ENCODE measurements at regions not wholly inside any gene's neighbourhood (a gene's known extent, or its start where the extent isn't known, plus 50 kb on each side); places are given as distances from the start of the nearest gene placed in this dataset.

DNA sequence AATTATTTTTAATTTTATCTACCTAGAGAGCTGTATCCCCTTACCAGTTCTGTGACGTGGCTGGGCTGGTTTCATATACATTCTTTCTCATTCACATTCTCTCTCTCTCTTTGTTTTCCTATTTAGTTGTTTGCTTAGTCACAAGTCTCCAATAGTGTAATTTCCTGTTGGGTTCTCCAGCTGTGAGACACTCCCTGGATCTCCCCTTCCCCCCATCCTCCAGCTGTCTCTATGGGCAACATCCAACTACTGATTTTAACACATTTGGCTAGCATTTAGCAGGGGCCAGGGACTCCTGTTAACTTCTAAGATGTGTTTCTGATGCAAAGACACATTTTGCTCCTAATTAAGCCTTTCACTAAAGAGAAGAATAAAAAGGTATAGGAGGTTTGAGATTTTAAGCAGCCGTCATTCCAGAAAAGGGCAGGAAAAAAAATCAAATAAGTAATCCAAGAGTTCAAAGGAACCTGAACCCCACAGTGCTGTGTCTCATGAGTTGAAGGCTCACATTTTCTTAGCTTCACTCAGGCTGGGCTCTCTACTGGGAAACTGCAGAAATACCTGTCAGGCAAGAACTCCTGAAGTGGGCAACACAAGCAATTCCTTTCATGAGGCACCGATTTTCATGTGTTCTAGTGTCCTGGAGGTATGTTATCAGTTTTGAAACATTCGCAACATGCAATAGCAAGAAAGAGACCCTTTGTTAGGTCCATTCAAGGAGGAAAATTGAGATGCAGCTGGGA is 198.7 kb upstream of the C9orf72 start:
- Histone ChIP-seq H3K27me3 (replicated peaks; ENCODE audit: control insufficient read depth, insufficient read depth, low read length) (no peaks in the 10 kb centered on the region), H3K4me3 (ENCODE audit: low read depth, low read length) (no peak overlapping the region), H3K36me3 (ENCODE audit: control insufficient read depth, insufficient read depth, low read length) (no peaks in the 10 kb centered on the region), H3K4me1 (no peaks in the 10 kb centered on the region), H3K9me3 (no peaks in the 10 kb centered on the region)
- DNase-seq: no peak
- intact Hi-C loops (cut with micrococcal nuclease; ENCODE audit: unreplicated experiment): no loop called here
- Mint-ChIP-seq H3K27me3 (ENCODE audit: insufficient read depth, unreplicated experiment) (peaks cover 4% of the 10 kb centered on the region), H3K4me1 (ENCODE audit: low read depth, unreplicated experiment) (no peaks in the 10 kb centered on the region), H3K9me3 (ENCODE audit: unreplicated experiment) (no peaks in the 10 kb centered on the region), H3K36me3 (ENCODE audit: insufficient read depth, unreplicated experiment) (no peaks in the 10 kb centered on the region), H3K27ac (ENCODE audit: unreplicated experiment) (no peak overlapping the region), H3K4me3 (ENCODE audit: unreplicated experiment) (no peak overlapping the region)
- POLR2A ChIA-PET: no interaction called here
- TF ChIP-seq CTCF (IDR thresholded peaks at IDR 0.05; ENCODE audit: insufficient read depth in 1 of 2, low read depth in 1 of 2, low read length in 1 of 2, severe bottlenecking in 1 of 2, unreplicated experiment in 1 of 2): no peak
- BruUV-seq (replicated peaks): no TSS peak
- CTCF ChIA-PET: no interaction called here

- no peak for TF ChIP-seq CTCF (IDR thresholded peaks at IDR 0.05; ENCODE audit: insufficient read depth in 1 of 2, low read depth in 1 of 2, low read length in 1 of 2, severe bottlenecking in 1 of 2, unreplicated experiment in 1 of 2)
- Mint-ChIP-seq H3K4me1 (ENCODE audit: low read depth, unreplicated experiment) (no peaks in the 10 kb centered on the region), H3K36me3 (ENCODE audit: insufficient read depth, unreplicated experiment) (no peaks in the 10 kb centered on the region), H3K27me3 (ENCODE audit: insufficient read depth, unreplicated experiment) (peaks cover 4% of the 10 kb centered on the region), H3K9me3 (ENCODE audit: unreplicated experiment) (no peaks in the 10 kb centered on the region), H3K4me3 (ENCODE audit: unreplicated experiment) (no peak overlapping the region), H3K27ac (ENCODE audit: unreplicated experiment) (no peak overlapping the region)
- no TSS peak for BruUV-seq (replicated peaks)
- POLR2A ChIA-PET: no interaction called here
- DNase-seq: no peak
- no peak overlapping the region for H3K4me3 ChIP-seq (ENCODE audit: low read depth, low read length)
- intact Hi-C loops (cut with micrococcal nuclease; ENCODE audit: unreplicated experiment): no loop called here
- no peaks in the 10 kb centered on the region for H3K27me3 ChIP-seq (replicated peaks; ENCODE audit: control insufficient read depth, insufficient read depth, low read length)
- CTCF ChIA-PET: no interaction called here
- no peaks in the 10 kb centered on the region for H3K36me3 ChIP-seq (ENCODE audit: control insufficient read depth, insufficient read depth, low read length)
- H3K9me3 ChIP-seq: no peaks in the 10 kb centered on the region
- no peaks in the 10 kb centered on the region for H3K4me1 ChIP-seq
These were observed 211.8 kb upstream of the C9orf72 start for GRCh38 chr9:27784847-27785713.

DNA sequence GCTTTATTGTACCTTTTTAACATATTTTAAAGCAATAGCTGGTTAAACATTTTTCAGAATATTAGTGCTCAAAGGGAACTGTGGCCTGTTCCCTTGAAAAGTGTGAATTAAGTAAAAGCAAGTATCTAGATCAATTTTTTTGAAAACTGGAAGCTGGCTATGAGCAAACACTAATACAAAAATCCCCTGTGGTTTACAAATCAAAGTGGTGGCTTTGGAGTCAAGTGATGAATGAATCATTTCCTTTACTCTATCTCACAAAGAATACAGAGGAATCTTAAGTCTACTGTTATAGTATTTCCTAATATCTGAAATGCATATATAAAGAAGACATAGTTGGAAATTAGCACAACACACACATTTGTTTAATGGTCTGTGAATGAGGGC is 212.4 kb upstream of the C9orf72 start:
- intact Hi-C loops (cut with micrococcal nuclease; ENCODE audit: unreplicated experiment): no loop called here
- Histone ChIP-seq H3K27me3 (replicated peaks; ENCODE audit: control insufficient read depth, insufficient read depth, low read length) (no peaks in the 10 kb centered on the region), H3K4me1 (no peaks in the 10 kb centered on the region), H3K36me3 (ENCODE audit: control insufficient read depth, insufficient read depth, low read length) (no peaks in the 10 kb centered on the region), H3K9me3 (no peaks in the 10 kb centered on the region), H3K4me3 (ENCODE audit: low read depth, low read length) (no peak overlapping the region)
- ChIA-PET POLR2A (no interaction called here), CTCF (no interaction called here)
- no peak for DNase-seq
- no TSS peak for BruUV-seq (replicated peaks)
- no peak for TF ChIP-seq CTCF (IDR thresholded peaks at IDR 0.05; ENCODE audit: insufficient read depth in 1 of 2, low read depth in 1 of 2, low read length in 1 of 2, severe bottlenecking in 1 of 2, unreplicated experiment in 1 of 2)
- Mint-ChIP-seq H3K36me3 (ENCODE audit: insufficient read depth, unreplicated experiment) (no peaks in the 10 kb centered on the region), H3K4me1 (ENCODE audit: low read depth, unreplicated experiment) (no peaks in the 10 kb centered on the region), H3K27me3 (ENCODE audit: insufficient read depth, unreplicated experiment) (peaks cover 4% of the 10 kb centered on the region), H3K4me3 (ENCODE audit: unreplicated experiment) (no peak overlapping the region), H3K27ac (ENCODE audit: unreplicated experiment) (no peak overlapping the region), H3K9me3 (ENCODE audit: unreplicated experiment) (no peaks in the 10 kb centered on the region)
